GM23248 (cell line): ENCODE measurements at regions not wholly inside any gene's neighbourhood (a gene's known extent, or its start where the extent isn't known, plus 50 kb on each side); places are given as distances from the start of the nearest gene placed in this dataset.
"Not testable (repeated sequence)": the region's sequence is repeated elsewhere in the genome, so short reads cannot be mapped to it uniquely, and the experiment has no call there.

Experiments
- EZH2 ChIP-seq: fragments of 200-600 bp; sonication (generic); IDR thresholded peaks from 2 replicates; pipeline ENCODE4 v1.6.1; 2018; ENCODE audit warnings: antibody characterized with exemption, mild to moderate bottlenecking; ENCODE audit not compliant: insufficient read depth, poor library complexity, severe bottlenecking
- EZH2phosphoT487 ChIP-seq: fragments of 200-600 bp; sonication (generic); IDR thresholded peaks from 2 replicates; pipeline ENCODE4 v1.6.1; 2018; ENCODE audit warnings: antibody characterized with exemption, moderate library complexity, mild to moderate bottlenecking, low read depth; ENCODE audit not compliant: insufficient read depth

DNA sequence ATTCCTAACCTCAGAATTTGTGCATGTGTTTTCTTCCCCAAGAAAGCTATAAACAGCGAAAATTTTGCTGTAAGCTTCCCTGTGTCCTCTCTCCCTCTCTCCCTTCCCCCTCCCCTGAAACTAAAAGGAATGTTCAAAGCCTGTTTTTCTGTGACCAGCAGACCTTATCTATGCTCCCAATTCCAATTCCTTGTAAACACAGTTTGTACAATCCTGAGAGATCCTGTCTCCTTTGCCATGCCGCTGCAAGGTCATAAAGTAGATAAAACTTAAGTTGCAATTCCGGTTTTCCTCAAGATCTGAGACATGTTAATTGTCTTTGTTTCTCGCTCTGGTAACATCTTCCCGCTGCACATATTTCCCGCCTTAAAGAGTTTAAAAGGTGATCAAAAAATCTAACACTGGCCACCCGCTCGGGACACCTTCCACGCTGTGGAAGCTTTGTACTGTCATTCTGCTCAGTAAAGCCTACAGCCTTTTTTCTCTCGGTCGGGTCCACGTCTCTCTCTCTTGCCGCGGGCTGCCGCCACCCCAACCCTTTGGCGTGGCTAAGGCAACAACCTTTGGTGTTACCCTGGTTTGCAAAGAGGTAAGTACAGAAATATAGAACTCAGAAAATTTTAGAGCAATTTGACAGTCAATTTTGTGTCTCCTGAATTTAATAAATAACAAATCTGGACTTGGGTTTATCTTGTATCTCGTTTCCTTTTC is 793.9 kb upstream of the GRM7 start:
- not testable (repeated sequence) for TF ChIP-seq EZH2, EZH2phosphoT487
